AG09309 (cell line): ENCODE measurements at regions not wholly inside any gene's neighbourhood (a gene's known extent, or its start where the extent isn't known, plus 50 kb on each side); places are given as distances from the start of the nearest gene placed in this dataset.

Experiments
- DNase-seq: peaks from one replicate; pipeline ENCODE4 v3.0.0-alpha.2; 2010; ENCODE audit warnings: low read depth
- H3K4me3 ChIP-seq: 2 replicates; pipeline ENCODE4 v1.5.1; 2011; ENCODE audit warnings: mild to moderate bottlenecking, low read depth, low read length, moderate library complexity; ENCODE audit not compliant: control insufficient read depth
- TF ChIP-seq, protein P1 (sequence below): IDR thresholded peaks from 2 replicates; pipeline ENCODE4 v1.5.1; 2011; ENCODE audit warnings: mild to moderate bottlenecking, low read depth, low read length, inconsistent platforms; ENCODE audit not compliant: insufficient read depth, control insufficient read depth; ENCODE audit errors: missing control alignments

DNA sequence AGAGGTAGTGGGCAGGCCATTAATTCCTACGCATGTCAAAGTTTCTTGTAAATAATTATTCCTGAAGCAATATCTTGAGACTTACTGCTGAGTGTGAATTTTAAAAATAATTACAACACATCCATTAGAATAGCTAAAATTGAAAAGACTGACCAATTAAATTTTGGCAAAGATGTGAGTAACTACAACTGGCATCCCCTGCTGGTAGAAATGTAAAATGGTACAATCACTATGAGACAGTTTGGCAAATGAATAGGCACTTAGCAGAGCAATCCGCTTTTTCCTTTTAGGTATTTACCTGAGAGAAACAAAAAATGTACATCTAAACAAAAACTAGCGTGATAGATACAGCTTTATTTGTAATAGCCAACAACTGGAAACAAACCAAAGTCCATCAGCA is 798.9 kb downstream of the BRINP3 start:
- no peak for DNase-seq
- H3K4me3 ChIP-seq = no peak overlapping the region
- TF ChIP-seq, protein P1, sequence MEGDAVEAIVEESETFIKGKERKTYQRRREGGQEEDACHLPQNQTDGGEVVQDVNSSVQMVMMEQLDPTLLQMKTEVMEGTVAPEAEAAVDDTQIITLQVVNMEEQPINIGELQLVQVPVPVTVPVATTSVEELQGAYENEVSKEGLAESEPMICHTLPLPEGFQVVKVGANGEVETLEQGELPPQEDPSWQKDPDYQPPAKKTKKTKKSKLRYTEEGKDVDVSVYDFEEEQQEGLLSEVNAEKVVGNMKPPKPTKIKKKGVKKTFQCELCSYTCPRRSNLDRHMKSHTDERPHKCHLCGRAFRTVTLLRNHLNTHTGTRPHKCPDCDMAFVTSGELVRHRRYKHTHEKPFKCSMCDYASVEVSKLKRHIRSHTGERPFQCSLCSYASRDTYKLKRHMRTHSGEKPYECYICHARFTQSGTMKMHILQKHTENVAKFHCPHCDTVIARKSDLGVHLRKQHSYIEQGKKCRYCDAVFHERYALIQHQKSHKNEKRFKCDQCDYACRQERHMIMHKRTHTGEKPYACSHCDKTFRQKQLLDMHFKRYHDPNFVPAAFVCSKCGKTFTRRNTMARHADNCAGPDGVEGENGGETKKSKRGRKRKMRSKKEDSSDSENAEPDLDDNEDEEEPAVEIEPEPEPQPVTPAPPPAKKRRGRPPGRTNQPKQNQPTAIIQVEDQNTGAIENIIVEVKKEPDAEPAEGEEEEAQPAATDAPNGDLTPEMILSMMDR = no peak

DNA sequence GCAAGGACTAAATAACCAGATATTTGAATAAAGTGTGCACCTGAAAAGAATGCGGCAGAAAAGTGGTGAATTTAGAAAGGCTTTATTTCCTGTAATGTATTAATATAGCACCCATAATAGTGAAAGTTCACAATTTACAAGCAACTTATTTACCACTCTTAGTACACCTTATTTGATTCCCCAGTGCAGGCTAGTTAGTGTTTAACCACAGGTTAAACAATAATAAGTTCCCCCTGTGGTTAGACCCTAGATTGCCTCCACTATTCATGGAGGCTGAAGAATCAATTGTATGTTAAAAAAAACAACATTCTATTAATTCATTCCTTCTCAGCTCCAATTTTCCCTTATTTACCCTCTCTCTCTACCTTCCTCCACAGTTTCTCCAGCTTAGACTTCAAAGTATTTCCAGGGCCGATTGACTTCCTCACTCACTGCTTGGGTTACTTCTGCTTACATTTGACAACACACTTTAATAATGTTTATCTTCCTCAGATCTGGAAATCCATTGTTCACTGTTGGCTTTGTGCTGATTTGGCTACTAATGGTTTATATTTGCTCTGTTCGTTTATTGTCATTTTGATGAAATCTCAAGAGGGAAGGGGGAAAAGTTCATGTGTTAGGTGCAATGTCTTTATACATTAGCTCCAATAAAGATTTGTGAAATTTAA is 796.3 kb downstream of the BRINP3 start:
- no peak for DNase-seq
- TF ChIP-seq, protein P1 = no peak
- H3K4me3 ChIP-seq = no peak overlapping the region

DNA sequence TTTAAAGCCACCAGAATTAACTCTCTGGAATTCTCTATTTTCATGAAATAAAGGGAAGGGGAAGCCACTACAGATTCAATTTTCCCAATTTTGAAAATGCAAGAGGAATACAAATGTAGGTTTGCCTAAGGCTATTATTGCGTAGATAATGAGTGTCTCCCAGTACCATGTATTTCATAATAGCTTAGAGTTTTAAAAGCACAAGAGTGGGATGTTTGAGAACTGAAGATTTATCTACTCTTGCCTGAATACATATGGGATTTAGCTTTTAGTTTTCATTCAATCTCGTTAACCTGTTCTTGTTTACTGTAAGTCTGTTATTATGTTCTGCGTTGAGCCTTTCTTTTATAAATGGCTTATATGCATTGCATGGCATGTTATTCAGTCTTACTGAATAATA is 795.1 kb downstream of the BRINP3 start:
- TF ChIP-seq, protein P1 = no peak
- DNase-seq = no peak
- H3K4me3 ChIP-seq = no peak overlapping the region

DNA sequence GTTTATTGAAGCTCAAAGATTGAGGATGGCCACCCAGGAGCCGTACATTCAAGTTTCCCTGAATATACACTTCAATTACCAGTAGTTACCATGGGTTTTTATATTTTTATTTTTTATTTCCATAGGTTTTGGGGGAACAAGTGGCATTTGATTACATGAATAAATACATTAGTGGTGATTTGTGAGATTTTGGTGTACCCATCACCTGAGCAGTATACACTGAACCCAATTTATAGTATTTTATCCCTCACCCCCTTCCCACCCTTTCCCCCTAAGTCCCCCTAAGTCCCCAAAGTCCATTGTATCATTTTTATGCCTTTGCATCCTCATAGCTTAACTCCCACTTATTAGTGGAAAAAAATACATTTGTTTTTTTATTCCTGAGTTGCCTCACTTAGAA is 791.4 kb downstream of the BRINP3 start:
- TF ChIP-seq, protein P1 = no peak
- no peak overlapping the region for H3K4me3 ChIP-seq
- no peak for DNase-seq

DNA sequence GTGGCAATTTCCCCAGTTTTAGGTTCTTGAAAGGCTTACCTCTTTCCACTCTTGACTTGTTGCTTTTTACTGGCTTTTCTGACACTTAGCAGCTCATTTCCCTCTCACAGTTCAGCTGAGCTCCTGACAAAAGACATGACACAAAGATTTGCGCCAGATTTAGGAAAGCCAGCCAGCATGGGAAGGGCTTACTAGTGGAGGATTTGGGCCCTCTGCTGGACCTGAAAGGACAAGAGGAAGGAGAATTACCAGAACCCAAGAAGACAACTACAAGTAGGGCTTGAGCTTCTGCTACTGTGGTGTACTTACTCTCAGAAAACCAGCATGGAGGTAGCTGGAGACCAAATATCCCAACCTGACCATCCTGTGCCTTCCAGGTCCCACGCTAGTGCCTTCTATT is 784.5 kb downstream of the BRINP3 start:
- H3K4me3 ChIP-seq = no peak overlapping the region
- TF ChIP-seq, protein P1 = no peak
- DNase-seq = no peak

DNA sequence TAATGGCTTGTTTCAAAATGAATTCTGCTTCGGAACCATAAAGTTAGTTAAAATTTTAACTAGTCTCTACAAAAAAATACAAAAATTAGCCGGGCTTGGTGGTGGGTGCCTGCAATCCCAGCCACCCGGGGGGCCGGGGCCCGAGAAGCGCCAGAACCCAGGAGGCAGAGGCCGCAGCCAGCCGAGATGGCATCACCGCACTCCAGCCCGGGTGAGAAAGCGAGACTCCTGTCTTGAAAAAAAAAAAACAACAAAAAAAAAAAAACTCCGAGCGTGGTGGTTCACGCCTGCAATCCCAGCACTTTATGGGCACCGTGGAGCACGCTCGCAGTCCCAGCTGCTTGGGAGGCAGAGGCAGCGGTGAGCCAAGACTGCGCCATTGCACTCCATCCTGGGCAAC is 781.4 kb downstream of the BRINP3 start:
- H3K4me3 ChIP-seq = no peak overlapping the region
- TF ChIP-seq, protein P1 = no peak
- no peak for DNase-seq
